ENCODE measurements at regions not wholly inside any gene's neighbourhood (a gene's known extent, or its start where the extent isn't known, plus 50 kb on each side); places are given as distances from the start of the nearest gene placed in this dataset.

DNA sequence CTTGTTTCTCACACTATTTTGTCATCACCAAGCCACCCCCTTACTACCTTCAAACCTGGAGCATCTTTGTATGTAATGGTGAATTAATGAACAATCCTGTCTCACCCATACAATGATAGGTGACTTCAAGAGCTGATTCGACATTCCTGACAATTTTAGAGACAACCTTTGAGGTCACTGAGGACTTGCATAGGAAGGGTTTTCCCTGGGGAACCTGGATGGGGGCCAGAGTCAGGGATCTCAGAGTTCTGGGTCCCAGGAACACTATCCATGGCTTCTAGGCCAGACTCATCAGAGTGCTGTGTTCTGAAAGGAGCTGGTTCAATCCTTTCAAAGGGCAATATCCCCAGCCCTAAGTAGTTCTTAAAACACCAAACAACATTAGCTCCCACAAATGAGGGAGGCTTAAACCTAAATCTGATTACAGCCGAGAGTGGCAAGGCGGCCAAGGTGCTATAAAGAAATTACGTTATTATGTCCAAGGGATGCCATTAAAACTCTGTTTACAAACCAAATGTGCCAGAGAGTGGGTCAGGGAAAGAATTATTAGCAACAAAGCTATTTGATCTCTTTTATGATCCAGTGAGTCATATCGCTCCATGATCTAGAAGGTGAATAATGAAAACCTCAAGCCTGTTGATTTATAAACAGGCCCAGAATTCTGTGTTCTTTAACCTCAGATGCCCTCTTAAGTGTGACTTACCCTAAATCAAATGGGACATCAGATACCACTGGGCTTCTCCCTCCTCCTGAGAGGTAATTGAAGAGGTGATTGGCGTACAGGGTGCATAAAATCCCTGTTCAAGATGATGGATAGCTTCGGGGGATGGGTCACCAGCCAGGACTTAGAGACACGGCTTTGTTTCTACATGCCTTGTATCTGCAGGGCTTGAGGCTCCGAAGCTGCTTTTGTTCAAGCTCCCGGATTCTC, 230.2 kb upstream of the TBX3 start:
- DNase-seq = no peak

DNA sequence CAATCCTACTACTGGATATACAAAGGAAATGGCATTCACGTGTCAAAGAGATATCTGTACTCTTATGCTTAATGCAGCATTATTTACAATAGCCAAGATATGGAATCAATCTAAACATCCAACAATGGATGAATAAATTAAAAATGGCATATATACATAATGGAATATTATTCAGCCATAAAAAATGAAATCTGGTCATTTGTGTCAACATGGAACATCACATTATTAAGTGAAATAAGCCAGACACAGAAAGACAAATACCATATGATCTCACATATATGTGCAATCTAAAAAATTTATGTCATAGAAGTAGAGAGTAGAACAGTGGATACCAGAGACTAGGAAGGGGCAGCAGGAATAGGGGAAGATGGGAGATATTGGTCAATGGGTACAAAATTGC, 228.8 kb upstream of the TBX3 start:
- DNase-seq = no peak

DNA sequence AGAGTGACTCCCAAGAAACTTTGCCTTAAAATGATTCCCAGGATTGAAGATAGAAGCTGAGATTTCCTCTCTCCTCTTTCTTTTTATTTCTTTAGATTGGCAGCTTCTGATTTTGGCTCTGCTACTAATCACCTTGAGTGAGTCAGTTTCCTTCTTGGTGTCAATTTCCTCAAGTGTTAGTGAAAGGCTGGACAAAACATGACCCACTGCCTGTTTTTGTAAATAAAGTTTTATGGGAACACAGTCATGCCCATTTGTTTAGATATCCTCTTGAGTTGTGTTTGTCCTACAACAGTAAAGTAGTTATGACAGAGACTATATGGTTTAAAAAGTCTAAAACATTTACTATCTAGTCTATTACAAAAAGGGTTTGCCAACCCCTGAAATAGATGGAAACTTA, 227.2 kb upstream of the TBX3 start:
- no peak for DNase-seq

DNA sequence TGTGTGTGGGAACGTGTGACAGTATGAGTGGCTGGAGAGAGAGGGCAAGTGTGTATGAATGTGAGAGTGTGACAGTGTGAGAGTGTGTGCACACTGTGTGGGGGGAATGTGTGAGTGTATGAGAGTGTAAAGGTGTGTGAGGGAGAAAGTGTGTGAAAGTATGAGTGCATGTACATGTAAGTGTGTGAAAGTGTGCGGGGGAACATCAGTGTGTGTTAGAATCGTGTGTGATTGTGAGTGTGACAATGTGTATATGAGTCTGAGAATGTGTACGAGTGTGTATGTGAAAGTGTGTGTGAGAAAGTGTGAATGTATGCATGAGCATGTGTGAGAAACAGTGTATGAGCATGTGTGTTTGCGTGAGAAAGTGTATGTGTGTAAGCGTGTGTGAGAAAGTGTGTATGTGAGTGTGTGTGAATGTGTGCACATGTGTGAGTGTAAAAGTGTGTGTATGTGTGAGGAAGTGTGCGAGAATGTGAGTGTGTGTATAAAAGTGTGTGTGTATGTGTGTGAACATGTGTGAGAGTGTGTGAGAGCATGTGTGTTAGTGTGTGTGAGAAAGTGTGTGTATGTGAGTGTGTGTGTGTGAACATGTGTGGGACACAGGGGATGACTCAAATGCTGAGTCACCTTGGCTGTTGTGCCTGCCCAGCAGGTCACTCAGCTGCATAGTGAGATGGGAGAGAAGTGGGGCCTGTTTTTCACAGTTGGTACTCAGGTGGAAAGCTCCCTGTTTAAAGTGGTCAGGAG, 220.5 kb upstream of the TBX3 start:
- no peak for DNase-seq

DNA sequence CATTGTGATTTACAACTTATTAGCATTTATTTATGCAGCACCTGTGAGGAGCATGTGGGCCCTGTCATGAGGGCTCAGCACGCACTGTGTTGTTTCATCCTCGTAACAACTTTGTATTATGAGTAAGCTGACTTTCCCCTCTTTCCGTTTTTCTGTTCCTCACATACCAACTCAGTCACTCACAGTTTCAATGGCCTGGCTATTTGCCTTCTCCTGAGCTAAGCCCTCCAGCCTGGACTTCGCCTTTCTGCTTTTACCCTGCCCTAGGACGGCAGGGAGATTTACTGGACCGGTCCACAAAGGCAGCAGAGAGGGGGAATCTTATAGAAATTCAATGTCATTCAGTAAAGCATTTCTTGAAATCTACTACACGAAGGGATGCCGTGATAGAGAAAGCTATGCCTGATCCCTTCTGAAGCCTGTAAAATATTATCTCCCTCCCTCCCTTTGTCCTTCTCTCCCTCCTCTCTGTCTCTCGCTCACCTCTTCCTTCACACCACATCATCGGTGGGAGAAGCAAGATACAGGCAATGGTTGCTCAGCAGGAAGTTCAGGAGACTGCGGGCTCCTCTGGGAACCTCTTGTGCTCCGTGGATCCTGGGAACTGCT, 219.2 kb upstream of the TBX3 start:
- DNase-seq = no peak

DNA sequence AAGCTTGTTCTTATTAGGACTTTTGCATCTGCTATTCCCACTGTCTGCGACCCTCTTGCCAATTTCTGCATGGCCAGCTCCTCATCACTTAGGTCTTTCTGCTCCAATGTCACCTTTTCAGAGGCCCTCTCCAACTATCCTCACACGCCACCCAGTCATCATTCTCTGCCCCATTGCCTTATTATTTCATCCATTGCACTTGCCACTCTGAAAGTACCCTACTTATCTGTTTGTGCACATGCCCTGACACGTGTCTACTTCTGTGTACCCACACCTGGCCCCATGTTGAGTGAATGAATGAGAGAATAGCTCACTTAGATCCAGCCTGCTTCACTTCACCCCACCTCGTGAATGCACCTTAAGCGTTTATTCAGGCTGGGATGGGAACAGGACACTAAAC, 218.7 kb upstream of the TBX3 start:
- no peak for DNase-seq

DNA sequence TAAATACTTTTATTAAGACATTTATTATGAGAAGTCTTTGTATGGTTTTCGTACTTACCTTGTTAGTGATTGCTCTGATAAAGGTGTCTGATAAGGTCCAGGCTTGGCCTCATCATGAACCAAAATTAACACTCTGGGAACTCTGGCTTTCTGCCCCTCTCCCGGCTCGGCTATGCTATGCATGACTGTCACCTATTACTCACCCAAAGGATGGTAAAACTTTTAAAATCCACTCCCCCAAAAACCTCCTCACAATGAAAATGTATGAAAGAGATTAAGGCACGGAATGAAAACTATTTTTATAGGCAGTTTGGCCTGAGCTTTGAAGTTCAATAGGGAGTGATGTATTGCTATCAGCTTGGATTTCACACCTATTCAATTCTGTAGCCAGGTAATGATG, 217.3 kb upstream of the TBX3 start:
- DNase-seq = no peak

DNA sequence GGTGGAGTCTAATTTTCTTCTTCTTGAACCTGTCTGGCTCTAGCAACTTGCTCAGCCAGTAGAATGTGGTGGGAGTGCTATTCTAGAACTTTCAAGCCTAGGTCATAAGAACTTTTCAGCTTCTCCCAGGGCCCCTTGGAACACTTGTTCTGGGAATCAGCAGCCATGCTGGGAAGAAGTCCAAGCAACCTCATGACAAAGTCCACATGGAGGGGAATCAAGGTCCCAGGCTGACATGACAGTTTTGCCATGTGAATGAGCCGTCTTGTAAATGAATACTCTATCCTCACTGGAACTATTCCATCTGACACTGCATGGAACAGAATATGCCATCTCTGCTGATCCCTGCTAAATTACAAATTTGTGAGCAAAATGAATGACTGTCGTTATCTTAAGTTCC, 214.2 kb upstream of the TBX3 start:
- DNase-seq = no peak

DNA sequence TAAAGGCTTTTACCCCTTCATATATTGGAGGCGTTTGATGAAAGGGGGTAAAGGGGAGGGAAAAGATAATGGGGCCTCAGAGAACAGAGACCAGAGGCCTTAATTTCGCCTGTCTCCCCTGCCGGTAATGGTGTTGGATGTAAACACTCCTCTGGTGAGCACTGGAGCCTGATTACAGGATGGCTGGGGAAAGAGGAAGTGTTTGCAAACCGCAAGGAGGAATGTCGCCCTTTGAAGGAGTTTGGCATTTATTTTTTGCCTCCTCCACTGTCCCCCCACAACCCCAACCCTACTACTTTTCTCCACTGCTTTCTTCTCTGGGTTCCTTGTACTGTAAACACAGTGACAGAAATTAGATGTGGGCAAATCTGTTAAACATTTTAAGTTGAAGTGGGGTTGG, 211.9 kb upstream of the TBX3 start:
- DNase-seq = no peak

DNA sequence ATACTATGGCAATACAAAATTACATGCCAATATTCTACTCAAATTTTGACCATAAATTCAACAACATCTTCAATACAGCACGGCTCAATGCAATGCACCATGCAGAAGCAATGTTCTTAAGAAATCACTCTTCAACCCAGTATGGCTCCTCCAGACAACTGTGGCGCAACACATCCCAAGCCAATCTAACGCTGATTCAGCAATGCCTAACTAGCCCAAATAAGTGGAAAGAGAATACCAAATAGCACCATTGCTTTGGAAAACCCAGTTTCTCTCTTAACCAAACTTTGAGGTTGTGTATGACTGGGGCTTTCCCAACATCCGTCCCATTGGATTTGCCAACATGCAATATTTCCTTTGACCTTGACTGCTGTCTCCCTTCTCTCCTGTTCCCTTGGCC, 211.1 kb upstream of the TBX3 start:
- no peak for DNase-seq

DNA sequence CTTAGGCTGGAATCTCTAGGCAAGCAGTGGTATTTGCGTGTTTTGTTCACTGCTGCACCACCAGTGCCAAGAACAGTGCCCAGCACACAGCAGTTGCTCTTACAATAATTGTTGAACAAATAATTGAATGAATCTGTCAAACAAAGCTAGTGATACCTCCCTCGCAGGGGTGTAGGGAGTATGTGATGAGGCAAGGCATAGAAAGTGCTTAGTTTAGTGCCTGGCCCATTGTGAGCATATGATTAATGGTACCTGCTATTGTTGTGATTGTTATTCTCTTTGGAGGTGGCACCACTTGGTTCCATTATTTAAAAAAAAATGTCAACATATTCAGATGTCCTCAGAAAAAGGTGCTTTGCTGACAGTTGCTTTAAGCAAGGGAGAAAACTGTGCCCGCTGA, 210.1 kb upstream of the TBX3 start:
- no peak for DNase-seq

DNA sequence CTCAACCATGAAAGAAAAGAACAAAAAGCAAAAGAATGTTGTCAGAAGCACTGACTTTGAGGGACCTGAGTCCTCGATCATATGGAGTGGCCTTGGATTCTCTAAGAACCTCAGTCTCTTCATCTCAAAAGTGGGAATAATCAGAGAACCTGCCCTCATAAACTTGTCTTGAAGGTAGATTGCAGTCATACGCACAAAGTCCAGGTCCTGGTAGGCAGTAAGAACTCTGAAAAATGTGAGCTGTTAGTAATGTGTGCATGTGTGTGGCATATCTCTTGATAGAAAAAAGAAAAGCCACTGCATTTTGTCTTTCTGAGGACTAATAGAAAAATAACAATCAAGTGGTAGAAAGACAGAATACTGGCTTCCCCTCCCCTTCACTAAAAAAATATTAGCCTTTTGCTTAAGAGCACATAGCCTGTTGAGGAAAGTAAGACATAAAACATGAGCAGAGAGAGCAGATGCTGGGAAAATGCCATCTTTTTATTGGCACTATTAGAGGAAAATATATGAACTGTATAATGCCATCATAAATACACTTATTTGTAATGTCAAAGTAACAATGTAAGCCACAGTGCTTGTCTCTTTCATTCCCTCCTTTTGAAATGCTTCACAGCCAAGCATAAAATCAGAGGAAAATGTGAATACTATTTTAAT, 205.1 kb upstream of the TBX3 start:
- DNase-seq = no peak

DNA sequence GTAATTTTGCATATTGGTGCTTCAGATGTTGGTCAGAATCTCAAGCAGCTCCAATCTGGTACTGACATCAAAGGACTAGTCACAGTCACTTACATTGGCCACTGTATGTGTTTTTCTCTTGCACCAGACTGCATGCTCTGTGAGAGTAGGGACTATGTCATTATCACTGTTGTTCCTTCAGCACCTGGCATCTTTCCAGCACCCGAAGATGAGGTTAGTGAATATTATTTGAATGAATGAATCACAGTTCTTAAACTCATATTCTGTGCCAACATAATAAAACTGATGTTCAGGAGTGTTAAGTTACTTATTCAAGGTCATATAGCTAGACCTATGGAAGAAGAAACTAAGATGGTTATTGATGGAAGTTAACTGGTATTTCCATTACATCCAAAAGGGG, 204.5 kb upstream of the TBX3 start:
- no peak for DNase-seq

DNA sequence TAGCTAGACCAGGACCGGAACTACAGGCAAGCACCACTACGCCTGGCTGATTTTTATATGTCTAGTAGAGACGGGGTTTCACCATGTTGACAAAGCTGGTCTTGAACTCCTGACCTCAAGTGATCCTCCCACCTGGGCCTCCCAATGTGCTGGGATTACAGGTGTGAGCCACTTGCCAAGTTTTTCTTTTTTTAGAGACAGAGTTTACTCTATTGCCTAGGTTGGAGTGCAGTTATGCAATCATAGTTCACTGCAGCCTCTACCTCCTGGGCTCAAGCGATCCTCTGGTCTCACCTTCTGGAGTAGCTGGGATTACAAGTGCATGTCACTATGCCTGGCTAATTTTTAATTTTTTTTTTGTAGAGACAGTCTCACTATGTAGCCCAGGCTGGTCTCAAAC, 201.5 kb upstream of the TBX3 start:
- DNase-seq = no peak

DNA sequence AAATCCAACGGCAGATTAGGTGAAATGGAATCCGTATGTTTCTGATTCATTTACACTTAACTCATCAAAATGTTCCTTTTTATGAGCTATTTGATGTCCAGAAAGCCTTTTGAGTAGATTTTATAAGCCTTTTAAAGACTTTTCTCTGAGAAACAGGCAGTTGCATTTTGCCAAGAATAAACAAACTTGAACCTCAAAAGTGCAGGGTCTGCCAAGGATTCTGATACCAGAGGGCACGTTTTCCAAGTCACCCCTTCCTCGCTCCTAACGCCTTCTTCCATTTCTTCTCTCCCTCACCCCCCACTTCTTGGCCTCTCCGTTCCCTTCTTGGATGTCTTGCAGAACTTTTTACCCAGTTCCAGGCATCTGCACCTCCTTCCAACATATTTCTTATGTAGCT, 200.6 kb upstream of the TBX3 start:
- no peak for DNase-seq

DNA sequence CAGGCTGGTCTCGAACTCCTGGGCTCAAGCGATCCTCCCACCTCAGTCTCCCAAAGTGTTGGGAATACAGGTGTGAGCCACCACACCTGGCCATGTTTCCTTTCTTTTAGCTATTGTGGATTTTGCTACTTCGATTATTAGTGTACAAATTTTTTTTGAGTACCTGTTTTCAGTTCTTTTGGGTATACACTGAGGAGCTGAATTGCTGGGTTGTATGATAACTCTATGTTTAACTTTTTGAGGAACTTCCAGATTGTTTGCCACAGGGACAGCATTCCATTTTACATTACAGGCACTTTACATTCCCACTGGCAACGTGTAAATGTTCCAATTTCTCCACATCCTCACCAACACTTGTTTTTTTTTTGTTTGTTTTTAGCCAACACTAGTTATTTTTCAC, 198.1 kb upstream of the TBX3 start:
- no peak for DNase-seq

DNA sequence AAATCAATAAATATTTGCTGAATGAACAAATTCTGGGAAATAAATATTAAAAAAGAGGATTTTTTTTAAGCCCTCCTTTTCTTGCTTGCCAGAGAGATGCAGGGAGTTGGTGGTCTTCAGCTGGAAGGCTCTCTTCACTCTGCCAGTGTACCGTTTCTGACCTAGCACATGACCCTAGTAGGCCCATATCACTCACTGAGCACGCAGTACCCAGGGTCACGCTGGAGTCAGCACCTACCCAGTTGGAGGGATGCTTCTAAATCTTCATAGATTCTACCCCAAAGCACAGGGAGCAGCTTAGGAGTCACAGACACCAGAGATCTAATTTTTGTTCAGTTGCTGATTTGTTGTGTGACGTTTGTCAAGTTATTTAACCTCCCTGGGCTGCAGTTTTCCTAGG, 195.4 kb upstream of the TBX3 start:
- no peak for DNase-seq

DNA sequence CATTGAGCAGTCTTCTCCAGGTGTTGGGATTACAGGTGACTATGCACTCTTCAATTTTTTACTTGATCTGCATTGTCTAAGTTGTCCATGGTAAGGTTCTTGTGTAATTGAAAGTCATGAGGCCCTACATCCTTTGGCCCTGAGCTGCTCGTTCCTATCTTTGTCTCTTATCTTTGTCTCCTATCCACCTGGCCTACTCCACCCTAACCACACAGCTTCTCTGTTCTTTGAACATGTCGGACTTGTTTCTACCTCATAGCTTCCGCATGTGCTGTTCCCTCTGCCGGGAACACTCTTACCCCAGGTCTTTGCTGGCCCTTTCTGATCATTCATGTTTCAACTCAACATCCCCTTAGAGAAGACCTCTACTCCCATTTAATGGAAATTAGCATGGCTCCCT, 194.8 kb upstream of the TBX3 start:
- no peak for DNase-seq

DNA sequence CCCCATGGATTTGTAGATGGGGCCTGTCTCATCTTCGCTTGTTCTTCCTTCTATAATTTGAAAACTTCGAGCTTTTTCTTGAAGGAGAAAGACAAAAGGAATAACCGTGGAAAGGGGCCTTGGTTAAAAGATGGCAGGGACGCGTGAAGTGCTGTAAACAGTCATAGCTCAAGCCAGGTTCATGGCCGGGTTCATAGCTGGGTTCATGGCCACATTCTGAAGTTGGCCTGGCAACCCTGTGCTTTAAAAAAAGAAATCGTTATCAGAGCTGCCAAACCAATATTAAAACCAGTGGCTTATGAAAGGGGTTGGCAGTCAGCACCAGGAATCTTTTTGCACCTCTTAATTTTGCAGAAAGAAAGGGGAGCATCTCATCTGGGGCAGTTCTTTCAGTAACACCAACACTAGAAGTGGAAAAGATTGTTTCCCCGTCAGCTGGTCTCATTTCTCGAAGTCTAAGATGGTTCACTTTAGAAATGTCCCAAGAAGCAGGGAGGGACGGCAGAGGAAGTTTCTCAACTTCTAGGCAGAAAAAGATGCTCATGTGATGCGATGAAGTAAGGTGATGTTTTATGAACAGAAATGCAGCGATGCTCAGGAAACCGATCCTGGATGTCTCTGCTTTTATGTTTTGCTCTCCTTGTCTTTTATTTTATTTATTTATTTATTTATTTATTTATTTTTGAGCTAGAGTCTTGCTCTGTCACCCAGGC, 193.1 kb upstream of the TBX3 start:
- no peak for DNase-seq

DNA sequence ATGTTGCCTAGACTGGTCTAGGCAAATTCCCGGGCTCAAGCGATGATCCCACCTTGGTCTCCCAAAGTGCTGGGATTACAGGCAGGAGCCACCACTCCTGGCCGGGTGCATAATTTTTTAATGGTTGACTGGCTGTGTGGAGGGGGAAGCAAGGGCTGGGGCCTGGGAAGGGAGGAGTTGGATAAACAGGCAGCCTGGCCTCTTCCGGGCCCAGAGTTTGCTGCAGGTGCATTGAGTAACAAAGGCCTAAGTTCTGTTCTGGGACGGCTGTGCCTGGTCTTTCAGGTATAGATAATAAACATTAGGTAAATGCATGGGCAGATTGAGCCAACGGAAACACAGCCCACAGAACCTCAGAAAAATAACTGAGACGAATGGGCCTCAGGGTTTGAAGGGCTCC, 191.3 kb upstream of the TBX3 start:
- DNase-seq = no peak

DNA sequence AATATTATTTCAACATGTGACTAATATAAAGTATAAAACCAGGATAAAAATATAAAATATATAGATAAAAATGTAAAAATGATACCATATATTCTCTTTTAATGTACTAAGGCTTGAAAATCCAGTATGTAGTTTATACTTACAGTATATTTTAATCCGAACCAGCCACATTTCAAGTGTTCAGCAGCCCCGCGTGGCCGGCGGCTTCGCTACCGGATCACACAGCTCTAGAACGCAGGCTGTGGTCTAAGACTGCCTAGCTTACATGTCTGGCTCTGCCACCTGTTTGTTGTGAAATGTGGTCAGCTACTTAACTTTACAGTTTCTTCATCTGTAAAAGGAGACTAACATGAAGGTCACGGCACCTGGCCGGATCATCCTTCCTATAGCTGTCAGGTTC, 189.7 kb upstream of the TBX3 start:
- DNase-seq = no peak

DNA sequence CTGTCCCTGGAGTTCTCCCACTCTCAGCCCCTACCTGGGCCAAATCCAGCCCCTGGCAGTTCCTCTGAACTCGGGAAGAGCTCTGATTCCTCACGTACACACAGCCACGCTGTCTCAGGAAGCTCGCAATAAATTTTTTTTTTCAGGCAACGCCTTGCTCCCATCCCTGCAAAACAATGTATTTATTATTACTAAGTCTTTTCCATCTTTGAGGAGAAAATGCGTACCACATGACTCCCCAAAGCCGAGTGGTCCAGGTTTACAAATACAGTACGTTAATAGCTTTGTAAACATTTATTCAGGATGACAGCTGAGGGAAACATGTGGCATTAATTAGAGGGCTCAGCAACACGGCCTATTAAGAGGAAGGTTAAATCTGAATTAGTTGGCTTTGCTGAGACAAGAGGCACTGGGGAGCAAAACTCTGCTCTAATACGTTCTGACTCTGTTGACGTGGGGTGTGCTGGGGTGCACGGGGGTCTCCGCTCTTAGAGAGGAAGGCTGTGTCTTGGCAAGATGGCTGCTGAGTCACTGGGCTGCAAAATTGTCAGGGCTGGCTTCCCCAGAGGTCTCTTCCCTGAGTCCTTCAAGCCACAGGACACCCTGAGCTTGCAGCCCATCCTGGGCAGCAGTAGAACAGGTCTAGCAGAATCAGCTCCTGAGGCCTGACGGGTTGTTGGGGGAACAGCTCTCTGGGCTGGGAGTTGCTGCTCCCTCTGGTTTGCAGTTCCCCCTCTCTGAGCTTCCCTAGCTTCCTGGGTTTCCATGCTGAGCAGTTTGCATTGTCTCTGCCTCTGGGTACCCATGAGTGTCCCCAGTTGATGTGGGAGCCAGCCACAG, 185.2 kb upstream of the TBX3 start:
- no peak for DNase-seq
